ENCODE measurements at regions not wholly inside any gene's neighbourhood (a gene's known extent, or its start where the extent isn't known, plus 50 kb on each side); places are given as distances from the start of the nearest gene placed in this dataset.

DNA sequence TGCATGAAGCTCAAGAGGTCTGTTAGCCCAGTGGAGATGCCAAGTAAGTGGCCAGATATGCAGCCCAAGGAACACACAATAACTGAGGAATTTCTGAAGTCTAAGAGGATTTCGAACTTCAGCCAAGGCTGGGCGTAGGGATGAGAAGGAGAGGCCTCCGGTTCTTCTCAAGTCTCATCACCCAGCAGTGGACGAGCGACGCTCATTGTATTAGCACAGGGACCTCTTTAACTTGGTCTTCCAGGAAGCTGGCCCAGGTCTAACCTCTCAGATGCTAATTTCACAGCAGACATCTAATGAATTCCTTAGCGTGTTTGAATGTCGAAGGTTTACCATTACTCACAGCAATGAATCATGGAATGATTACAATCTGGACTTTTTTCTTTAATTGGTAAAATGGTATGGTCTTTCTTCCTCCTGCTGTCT, 85.0 kb downstream of the HES1 start:
- Histone ChIP-seq H2AFZ (no peak overlapping the region), H3K4me2 (no peak overlapping the region), H3K9me2 (replicated peaks; ENCODE audit: insufficient read depth) (no peaks in the 10 kb centered on the region), H3K36me3 (replicated peaks; ENCODE audit: insufficient read depth, low read depth) (no peaks in the 10 kb centered on the region), H3K79me2 (no peaks in the 10 kb centered on the region), H3K4me3 (no peak overlapping the region), H3K27ac (no peak overlapping the region), H3K4me1 (ENCODE audit: insufficient read depth) (peaks cover 5% of the 10 kb centered on the region), H4K20me1 (ENCODE audit: insufficient read depth, poor library complexity, severe bottlenecking) (no peaks in the 10 kb centered on the region), H3K27me3 (no peaks in the 10 kb centered on the region), H3K9me3 (ENCODE audit: low read depth) (no peaks in the 10 kb centered on the region)
- TF ChIP-seq, protein P1, sequence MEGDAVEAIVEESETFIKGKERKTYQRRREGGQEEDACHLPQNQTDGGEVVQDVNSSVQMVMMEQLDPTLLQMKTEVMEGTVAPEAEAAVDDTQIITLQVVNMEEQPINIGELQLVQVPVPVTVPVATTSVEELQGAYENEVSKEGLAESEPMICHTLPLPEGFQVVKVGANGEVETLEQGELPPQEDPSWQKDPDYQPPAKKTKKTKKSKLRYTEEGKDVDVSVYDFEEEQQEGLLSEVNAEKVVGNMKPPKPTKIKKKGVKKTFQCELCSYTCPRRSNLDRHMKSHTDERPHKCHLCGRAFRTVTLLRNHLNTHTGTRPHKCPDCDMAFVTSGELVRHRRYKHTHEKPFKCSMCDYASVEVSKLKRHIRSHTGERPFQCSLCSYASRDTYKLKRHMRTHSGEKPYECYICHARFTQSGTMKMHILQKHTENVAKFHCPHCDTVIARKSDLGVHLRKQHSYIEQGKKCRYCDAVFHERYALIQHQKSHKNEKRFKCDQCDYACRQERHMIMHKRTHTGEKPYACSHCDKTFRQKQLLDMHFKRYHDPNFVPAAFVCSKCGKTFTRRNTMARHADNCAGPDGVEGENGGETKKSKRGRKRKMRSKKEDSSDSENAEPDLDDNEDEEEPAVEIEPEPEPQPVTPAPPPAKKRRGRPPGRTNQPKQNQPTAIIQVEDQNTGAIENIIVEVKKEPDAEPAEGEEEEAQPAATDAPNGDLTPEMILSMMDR (IDR thresholded peaks at IDR 0.05; ENCODE audit: poor library complexity) = no peak
- no peak for TF ChIP-seq EZH2phosphoT487 (IDR thresholded peaks at IDR 0.05; ENCODE audit: low read depth, severe bottlenecking, unreplicated experiment)
- TF ChIP-seq EZH2 (IDR thresholded peaks at IDR 0.05; ENCODE audit: borderline replicate concordance) = no peak
- no peak for DNase-seq (ENCODE audit: low spot score)
- 90% methylated on average over 8 of the region's 8 CpGs for WGBS (ENCODE audit: low lambda C conversion rate, missing lambda C conversion rate)

DNA sequence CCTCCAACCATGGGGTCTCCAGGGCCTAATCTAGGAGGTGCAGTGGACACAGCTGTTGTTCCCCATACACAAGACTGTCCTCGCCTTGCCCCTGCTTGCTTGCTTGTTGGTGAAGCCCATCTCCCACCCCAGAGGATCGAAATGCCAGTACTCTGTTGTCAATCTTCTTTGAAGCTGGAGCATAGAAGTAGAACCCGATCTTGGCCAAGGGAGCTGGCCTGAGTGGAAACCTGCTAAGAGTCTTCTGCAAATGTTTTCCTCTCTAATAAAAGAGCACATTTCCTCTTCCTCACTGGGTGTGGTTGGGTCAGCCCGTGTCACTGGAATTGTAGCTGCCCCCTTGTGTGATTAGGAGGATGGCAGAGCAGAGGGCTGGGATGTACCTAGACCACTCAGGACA, 85.4 kb downstream of the HES1 start:
- Histone ChIP-seq H3K4me2 (no peak overlapping the region), H3K4me1 (ENCODE audit: insufficient read depth) (peaks cover 5% of the 10 kb centered on the region), H3K4me3 (no peak overlapping the region), H3K9me3 (ENCODE audit: low read depth) (no peaks in the 10 kb centered on the region), H3K9me2 (replicated peaks; ENCODE audit: insufficient read depth) (no peaks in the 10 kb centered on the region), H4K20me1 (ENCODE audit: insufficient read depth, poor library complexity, severe bottlenecking) (no peaks in the 10 kb centered on the region), H3K27ac (no peak overlapping the region), H3K36me3 (replicated peaks; ENCODE audit: insufficient read depth, low read depth) (no peaks in the 10 kb centered on the region), H3K79me2 (no peaks in the 10 kb centered on the region), H2AFZ (no peak overlapping the region), H3K27me3 (no peaks in the 10 kb centered on the region)
- no peak for DNase-seq (ENCODE audit: low spot score)
- TF ChIP-seq EZH2phosphoT487 (IDR thresholded peaks at IDR 0.05; ENCODE audit: low read depth, severe bottlenecking, unreplicated experiment) = no peak
- no peak for TF ChIP-seq EZH2 (IDR thresholded peaks at IDR 0.05; ENCODE audit: borderline replicate concordance)
- TF ChIP-seq, protein P1 (IDR thresholded peaks at IDR 0.05; ENCODE audit: poor library complexity) = no peak
- 91% methylated on average over 4 of the region's 4 CpGs for WGBS (ENCODE audit: low lambda C conversion rate, missing lambda C conversion rate)

DNA sequence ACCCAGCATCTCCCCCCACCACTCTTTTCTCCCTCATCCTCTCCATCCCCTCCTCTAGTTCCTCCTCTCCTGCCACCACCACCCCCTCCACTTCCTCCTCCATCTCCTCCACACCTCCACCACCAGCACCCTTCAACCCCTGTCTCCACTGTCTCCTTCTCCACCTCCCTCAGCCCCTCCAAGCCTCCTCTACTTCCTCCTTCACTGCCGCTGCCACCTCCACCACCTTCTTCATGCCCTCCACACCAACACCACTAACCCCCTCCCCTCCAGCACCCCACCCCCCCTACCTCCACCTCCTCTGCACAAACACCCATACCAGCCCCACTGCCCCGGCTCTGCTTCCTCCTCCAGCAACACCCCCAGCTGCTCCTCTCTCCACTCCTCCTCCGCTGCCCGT, 88.0 kb downstream of the HES1 start:
- no peaks in the 10 kb centered on the region for H3K36me3 ChIP-seq (replicated peaks; ENCODE audit: insufficient read depth, low read depth)
- no peak overlapping the region for H2AFZ ChIP-seq
- no peak overlapping the region for H3K27ac ChIP-seq
- H3K4me3 ChIP-seq = no peak overlapping the region
- H3K79me2 ChIP-seq = no peaks in the 10 kb centered on the region
- no peaks in the 10 kb centered on the region for H4K20me1 ChIP-seq (ENCODE audit: insufficient read depth, poor library complexity, severe bottlenecking)
- no peaks in the 10 kb centered on the region for H3K27me3 ChIP-seq
- H3K4me1 ChIP-seq (ENCODE audit: insufficient read depth) = peaks cover 5% of the 10 kb centered on the region
- TF ChIP-seq, protein P1 (IDR thresholded peaks at IDR 0.05; ENCODE audit: poor library complexity) = no peak
- no peak for TF ChIP-seq EZH2phosphoT487 (IDR thresholded peaks at IDR 0.05; ENCODE audit: low read depth, severe bottlenecking, unreplicated experiment)
- no peak for TF ChIP-seq EZH2 (IDR thresholded peaks at IDR 0.05; ENCODE audit: borderline replicate concordance)
- H3K4me2 ChIP-seq = no peak overlapping the region
- no peaks in the 10 kb centered on the region for H3K9me2 ChIP-seq (replicated peaks; ENCODE audit: insufficient read depth)
- H3K9me3 ChIP-seq (ENCODE audit: low read depth) = no peaks in the 10 kb centered on the region
- WGBS (ENCODE audit: low lambda C conversion rate, missing lambda C conversion rate) = 75% methylated on average over 3 of the region's 4 CpGs
- no peak for DNase-seq (ENCODE audit: low spot score)
